SK-N-SH treated with all-trans-retinoic acid at 6 μM for 48 hours (cell line): ENCODE measurements at regions not wholly inside any gene's neighbourhood (a gene's known extent, or its start where the extent isn't known, plus 50 kb on each side); places are given as distances from the start of the nearest gene placed in this dataset.

Experiments
- ATAC-seq: fragments of 200-7000 bp; cut with Tn5 transposase; 3 replicates; pipeline ENCODE4 v1.9.1; 2020; ENCODE audit warnings: mild to moderate bottlenecking, moderate library complexity
- ARNTL ChIP-seq: fragments of 450-650 bp; formaldehyde crosslinking; IDR thresholded peaks from 2 replicates; pipeline ENCODE4 v1.5.0; 2020; ENCODE audit warnings: low read depth, mild to moderate bottlenecking, moderate library complexity, borderline replicate concordance
- BACH2 ChIP-seq: fragments of 250-450 bp; sonication (Bioruptor Pico); IDR thresholded peaks from 2 replicates; pipeline ENCODE4 v1.9.0; 2021; ENCODE audit warnings: mild to moderate bottlenecking, borderline replicate concordance
- CSDC2 ChIP-seq: fragments of 250-450 bp; sonication (Bioruptor Pico); IDR thresholded peaks from 2 replicates; pipeline ENCODE4 v1.5.0; 2020; ENCODE audit warnings: mild to moderate bottlenecking, moderate library complexity
- GLIS3 ChIP-seq: fragments of 250-450 bp; sonication (Bioruptor Pico); IDR thresholded peaks from 2 replicates; pipeline ENCODE4 v1.5.0; 2020; ENCODE audit warnings: mild to moderate bottlenecking, moderate library complexity
- ISL1 ChIP-seq: fragments of 250-450 bp; sonication (Bioruptor Pico); IDR thresholded peaks from 2 replicates; pipeline ENCODE4 v2.1.2; 2022; ENCODE audit warnings: mild to moderate bottlenecking, moderate library complexity
- OSR1 ChIP-seq: fragments of 250-450 bp; sonication (Bioruptor Pico); IDR thresholded peaks from 2 replicates; pipeline ENCODE4 v1.8.0; 2022; ENCODE audit warnings: moderate library complexity, mild to moderate bottlenecking, inconsistent platforms
- RARB ChIP-seq: fragments of 250-450 bp; sonication (Bioruptor Pico); IDR thresholded peaks from 2 replicates; pipeline ENCODE4 v1.8.0; 2021; ENCODE audit warnings: mild to moderate bottlenecking, moderate library complexity
- SNAI2 ChIP-seq: fragments of 250-450 bp; sonication (Bioruptor Pico); IDR thresholded peaks from 2 replicates; pipeline ENCODE4 v1.5.0; 2020; ENCODE audit warnings: mild to moderate bottlenecking, moderate library complexity
- TCF4 ChIP-seq: fragments of 250-450 bp; sonication (Bioruptor Pico); IDR thresholded peaks from 2 replicates; pipeline ENCODE4 v1.8.0; 2021; ENCODE audit warnings: mild to moderate bottlenecking, moderate library complexity, borderline replicate concordance
- TOX ChIP-seq: fragments of 250-450 bp; sonication (Bioruptor Pico); IDR thresholded peaks from 2 replicates; pipeline ENCODE4 v1.8.0; 2021; ENCODE audit warnings: mild to moderate bottlenecking, moderate library complexity, borderline replicate concordance
- ZFP3 ChIP-seq: fragments of 250-450 bp; sonication (Bioruptor Pico); IDR thresholded peaks from 2 replicates; pipeline ENCODE4 v1.5.0; 2020; ENCODE audit warnings: mild to moderate bottlenecking, moderate library complexity
- ZFP30 ChIP-seq: fragments of 450-650 bp; formaldehyde crosslinking; IDR thresholded peaks from 2 replicates; pipeline ENCODE4 v1.5.0; 2022; ENCODE audit warnings: mild to moderate bottlenecking, moderate library complexity
- ZNF565 ChIP-seq: fragments of 450-650 bp; formaldehyde crosslinking; conservative IDR thresholded peaks from 2 replicates; pipeline ENCODE4 v1.5.0; 2020; ENCODE audit warnings: low read depth, mild to moderate bottlenecking, moderate library complexity
- ZNF70 ChIP-seq: fragments of 450-650 bp; formaldehyde crosslinking; IDR thresholded peaks from 2 replicates; pipeline ENCODE4 v1.5.0; 2020; ENCODE audit warnings: mild to moderate bottlenecking, moderate library complexity
- ZNF8 ChIP-seq: fragments of 450-650 bp; formaldehyde crosslinking; IDR thresholded peaks from 2 replicates; pipeline ENCODE4 v1.5.0; 2020; ENCODE audit warnings: mild to moderate bottlenecking, moderate library complexity
- TF ChIP-seq, protein P1 (sequence below): fragments of 250-450 bp; sonication (Bioruptor Pico); IDR thresholded peaks from 2 replicates; pipeline ENCODE4 v1.8.0; 2021; ENCODE audit warnings: low read depth, mild to moderate bottlenecking, moderate library complexity, borderline replicate concordance
- TF ChIP-seq, protein P2 (sequence below): fragments of 250-450 bp; sonication (Bioruptor Pico); IDR thresholded peaks from 2 replicates; pipeline ENCODE4 v1.5.0; 2020; ENCODE audit warnings: mild to moderate bottlenecking, moderate library complexity
- TF ChIP-seq, protein P3 (sequence below): fragments of 250-450 bp; sonication (Bioruptor Pico); IDR thresholded peaks from 2 replicates; pipeline ENCODE4 v1.8.0; 2020; ENCODE audit warnings: mild to moderate bottlenecking, moderate library complexity, borderline replicate concordance
- TF ChIP-seq, protein P4 (sequence below): fragments of 250-450 bp; sonication (Bioruptor Pico); IDR thresholded peaks from 2 replicates; pipeline ENCODE4 v1.5.1; 2020; ENCODE audit warnings: low read depth, mild to moderate bottlenecking, moderate library complexity
- TF ChIP-seq, protein P5 (sequence below): fragments of 250-450 bp; sonication (Bioruptor Pico); IDR thresholded peaks from 2 replicates; pipeline ENCODE4 v1.5.1; 2021; ENCODE audit warnings: mild to moderate bottlenecking, moderate library complexity

DNA sequence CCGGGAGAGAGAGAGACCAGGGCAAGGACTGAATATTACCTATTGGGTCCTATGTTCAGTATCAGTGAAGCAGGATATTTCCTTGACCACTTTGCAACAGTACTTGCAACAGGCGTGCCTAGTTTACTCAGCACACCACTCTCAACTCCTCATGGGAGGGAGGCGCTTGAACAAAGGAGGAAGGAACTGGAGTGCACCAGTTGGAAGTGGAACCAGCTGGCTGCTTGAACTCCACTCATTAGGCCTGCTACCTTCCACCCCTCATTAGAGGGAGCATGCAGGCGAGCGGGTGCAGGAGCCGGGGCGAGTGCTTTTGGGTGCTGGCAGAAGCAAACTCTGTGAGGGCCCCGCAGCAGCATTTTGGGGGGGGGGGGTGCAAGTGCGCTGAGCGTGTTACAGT, 1369.6 kb upstream of the RAG2 start (continued):
- TF ChIP-seq, protein P1, sequence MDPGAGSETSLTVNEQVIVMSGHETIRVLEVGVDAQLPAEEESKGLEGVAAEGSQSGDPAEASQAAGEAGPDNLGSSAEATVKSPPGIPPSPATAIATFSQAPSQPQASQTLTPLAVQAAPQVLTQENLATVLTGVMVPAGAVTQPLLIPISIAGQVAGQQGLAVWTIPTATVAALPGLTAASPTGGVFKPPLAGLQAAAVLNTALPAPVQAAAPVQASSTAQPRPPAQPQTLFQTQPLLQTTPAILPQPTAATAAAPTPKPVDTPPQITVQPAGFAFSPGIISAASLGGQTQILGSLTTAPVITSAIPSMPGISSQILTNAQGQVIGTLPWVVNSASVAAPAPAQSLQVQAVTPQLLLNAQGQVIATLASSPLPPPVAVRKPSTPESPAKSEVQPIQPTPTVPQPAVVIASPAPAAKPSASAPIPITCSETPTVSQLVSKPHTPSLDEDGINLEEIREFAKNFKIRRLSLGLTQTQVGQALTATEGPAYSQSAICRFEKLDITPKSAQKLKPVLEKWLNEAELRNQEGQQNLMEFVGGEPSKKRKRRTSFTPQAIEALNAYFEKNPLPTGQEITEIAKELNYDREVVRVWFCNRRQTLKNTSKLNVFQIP (CRISPR knock-in tag) = no peak
- TF ChIP-seq ZFP30 (CRISPR knock-in tag) = no peak

DNA sequence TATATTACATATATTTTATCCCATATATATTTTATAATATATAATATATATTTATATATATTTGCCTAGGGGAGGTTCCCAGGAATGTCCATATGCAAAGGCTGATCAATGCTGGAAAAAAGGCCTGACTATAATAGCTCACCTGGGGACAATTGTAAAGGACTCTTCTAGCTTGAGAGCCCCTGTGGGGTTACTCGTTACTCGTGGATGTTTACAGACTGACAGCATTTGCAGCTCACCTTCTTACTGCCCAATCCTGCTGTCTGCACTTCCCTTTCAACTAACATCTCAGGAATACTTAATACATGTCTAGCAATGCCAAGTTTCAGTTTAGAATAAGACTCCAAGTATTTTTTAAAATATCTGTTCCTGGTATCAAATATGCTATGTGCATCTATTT, 1365.4 kb upstream of the RAG2 start:
- no peak for TF ChIP-seq ARNTL
- TF ChIP-seq RARB (CRISPR knock-in tag) = no peak
- no peak for TF ChIP-seq SNAI2 (CRISPR knock-in tag)
- TF ChIP-seq ZNF70 (CRISPR knock-in tag) = no peak
- TF ChIP-seq, protein P2, sequence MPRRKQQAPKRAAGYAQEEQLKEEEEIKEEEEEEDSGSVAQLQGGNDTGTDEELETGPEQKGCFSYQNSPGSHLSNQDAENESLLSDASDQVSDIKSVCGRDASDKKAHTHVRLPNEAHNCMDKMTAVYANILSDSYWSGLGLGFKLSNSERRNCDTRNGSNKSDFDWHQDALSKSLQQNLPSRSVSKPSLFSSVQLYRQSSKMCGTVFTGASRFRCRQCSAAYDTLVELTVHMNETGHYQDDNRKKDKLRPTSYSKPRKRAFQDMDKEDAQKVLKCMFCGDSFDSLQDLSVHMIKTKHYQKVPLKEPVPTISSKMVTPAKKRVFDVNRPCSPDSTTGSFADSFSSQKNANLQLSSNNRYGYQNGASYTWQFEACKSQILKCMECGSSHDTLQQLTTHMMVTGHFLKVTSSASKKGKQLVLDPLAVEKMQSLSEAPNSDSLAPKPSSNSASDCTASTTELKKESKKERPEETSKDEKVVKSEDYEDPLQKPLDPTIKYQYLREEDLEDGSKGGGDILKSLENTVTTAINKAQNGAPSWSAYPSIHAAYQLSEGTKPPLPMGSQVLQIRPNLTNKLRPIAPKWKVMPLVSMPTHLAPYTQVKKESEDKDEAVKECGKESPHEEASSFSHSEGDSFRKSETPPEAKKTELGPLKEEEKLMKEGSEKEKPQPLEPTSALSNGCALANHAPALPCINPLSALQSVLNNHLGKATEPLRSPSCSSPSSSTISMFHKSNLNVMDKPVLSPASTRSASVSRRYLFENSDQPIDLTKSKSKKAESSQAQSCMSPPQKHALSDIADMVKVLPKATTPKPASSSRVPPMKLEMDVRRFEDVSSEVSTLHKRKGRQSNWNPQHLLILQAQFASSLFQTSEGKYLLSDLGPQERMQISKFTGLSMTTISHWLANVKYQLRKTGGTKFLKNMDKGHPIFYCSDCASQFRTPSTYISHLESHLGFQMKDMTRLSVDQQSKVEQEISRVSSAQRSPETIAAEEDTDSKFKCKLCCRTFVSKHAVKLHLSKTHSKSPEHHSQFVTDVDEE (CRISPR knock-in tag) = no peak
- TF ChIP-seq, protein P1 (CRISPR knock-in tag) = no peak
- TF ChIP-seq CSDC2 (CRISPR knock-in tag) = no peak
- no peak for TF ChIP-seq ZNF8 (CRISPR knock-in tag)
- no peak for ATAC-seq

DNA sequence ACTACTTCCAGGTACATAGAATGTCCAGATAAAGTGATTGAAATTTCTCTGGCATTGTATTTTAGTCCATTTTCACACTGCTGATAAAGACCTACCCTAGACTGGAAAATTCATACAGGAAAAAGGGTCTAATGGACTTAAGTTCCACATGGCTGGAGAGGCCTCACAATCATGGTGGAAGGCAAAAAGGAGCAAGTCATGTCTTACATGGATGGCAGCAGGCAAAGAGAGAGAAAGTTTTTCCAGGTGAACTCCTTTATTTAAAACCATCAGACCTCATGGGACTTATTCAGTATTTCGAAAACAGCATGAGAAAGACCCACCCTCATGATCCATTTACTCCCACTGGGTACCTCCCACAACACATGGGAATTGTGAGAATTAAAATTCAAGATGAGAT, 1359.7 kb upstream of the RAG2 start:
- TF ChIP-seq CSDC2 (CRISPR knock-in tag) = no peak
- no peak for TF ChIP-seq TOX (CRISPR knock-in tag)
- no peak for TF ChIP-seq ZNF565 (CRISPR knock-in tag)
- no peak for TF ChIP-seq BACH2 (CRISPR knock-in tag)
- TF ChIP-seq, protein P3, sequence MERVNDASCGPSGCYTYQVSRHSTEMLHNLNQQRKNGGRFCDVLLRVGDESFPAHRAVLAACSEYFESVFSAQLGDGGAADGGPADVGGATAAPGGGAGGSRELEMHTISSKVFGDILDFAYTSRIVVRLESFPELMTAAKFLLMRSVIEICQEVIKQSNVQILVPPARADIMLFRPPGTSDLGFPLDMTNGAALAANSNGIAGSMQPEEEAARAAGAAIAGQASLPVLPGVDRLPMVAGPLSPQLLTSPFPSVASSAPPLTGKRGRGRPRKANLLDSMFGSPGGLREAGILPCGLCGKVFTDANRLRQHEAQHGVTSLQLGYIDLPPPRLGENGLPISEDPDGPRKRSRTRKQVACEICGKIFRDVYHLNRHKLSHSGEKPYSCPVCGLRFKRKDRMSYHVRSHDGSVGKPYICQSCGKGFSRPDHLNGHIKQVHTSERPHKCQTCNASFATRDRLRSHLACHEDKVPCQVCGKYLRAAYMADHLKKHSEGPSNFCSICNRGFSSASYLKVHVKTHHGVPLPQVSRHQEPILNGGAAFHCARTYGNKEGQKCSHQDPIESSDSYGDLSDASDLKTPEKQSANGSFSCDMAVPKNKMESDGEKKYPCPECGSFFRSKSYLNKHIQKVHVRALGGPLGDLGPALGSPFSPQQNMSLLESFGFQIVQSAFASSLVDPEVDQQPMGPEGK (CRISPR knock-in tag) = no peak
- no peak for TF ChIP-seq ZNF70 (CRISPR knock-in tag)
- no peak for TF ChIP-seq OSR1
- no peak for TF ChIP-seq SNAI2 (CRISPR knock-in tag)
- TF ChIP-seq ISL1 = no peak
- TF ChIP-seq, protein P2 (CRISPR knock-in tag) = no peak
- TF ChIP-seq, protein P4, sequence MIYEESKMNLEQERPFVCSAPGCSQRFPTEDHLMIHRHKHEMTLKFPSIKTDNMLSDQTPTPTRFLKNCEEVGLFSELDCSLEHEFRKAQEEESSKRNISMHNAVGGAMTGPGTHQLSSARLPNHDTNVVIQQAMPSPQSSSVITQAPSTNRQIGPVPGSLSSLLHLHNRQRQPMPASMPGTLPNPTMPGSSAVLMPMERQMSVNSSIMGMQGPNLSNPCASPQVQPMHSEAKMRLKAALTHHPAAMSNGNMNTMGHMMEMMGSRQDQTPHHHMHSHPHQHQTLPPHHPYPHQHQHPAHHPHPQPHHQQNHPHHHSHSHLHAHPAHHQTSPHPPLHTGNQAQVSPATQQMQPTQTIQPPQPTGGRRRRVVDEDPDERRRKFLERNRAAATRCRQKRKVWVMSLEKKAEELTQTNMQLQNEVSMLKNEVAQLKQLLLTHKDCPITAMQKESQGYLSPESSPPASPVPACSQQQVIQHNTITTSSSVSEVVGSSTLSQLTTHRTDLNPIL = no peak
- TF ChIP-seq, protein P5, sequence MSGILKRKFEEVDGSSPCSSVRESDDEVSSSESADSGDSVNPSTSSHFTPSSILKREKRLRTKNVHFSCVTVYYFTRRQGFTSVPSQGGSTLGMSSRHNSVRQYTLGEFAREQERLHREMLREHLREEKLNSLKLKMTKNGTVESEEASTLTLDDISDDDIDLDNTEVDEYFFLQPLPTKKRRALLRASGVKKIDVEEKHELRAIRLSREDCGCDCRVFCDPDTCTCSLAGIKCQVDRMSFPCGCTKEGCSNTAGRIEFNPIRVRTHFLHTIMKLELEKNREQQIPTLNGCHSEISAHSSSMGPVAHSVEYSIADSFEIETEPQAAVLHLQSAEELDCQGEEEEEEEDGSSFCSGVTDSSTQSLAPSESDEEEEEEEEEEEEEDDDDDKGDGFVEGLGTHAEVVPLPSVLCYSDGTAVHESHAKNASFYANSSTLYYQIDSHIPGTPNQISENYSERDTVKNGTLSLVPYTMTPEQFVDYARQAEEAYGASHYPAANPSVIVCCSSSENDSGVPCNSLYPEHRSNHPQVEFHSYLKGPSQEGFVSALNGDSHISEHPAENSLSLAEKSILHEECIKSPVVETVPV (CRISPR knock-in tag) = no peak
- no peak for TF ChIP-seq ZFP30 (CRISPR knock-in tag)
- no peak for TF ChIP-seq ARNTL
- TF ChIP-seq, protein P1 (CRISPR knock-in tag) = no peak
- no peak for TF ChIP-seq TCF4
- no peak for TF ChIP-seq GLIS3
- TF ChIP-seq ZFP3 (CRISPR knock-in tag) = no peak
- ATAC-seq = no peak
